ENCODE measurements at regions not wholly inside any gene's neighbourhood (a gene's known extent, or its start where the extent isn't known, plus 50 kb on each side); places are given as distances from the start of the nearest gene placed in this dataset.

DNA sequence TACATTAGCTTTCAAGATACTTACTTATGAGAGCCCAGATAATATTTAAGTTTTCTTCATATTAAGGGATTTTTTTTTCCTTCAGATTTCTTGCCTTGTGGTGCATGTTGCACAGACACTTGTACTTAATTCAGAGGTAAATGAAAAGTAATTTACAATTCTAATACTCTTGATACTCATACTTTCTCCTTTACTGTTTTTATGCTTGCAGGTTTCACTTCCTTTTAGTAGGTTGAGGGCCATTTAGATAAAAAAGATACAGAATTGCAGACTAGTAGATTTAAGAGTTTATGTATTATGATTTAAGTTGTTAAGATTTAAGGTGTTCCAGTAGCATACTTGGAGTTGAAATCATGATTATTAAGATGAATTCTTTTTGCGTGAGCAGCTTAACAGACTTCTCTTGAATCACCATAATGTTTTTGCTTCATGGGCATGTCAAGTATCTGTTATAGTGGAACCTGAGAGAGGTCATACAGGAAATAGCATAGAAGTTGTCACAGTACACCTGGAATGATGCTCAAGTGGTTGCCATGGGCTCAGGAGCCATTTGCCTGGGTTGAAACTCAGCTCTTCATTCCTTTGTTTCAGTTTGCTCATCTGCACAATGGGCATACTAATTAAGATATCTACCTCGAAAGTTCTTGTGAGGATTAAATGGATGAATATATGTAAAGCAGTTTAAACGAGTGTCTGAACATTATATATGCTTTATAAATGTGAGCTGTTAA, 174.8 kb upstream of the PRPS1L1 start:
- DNase-seq: no peak

DNA sequence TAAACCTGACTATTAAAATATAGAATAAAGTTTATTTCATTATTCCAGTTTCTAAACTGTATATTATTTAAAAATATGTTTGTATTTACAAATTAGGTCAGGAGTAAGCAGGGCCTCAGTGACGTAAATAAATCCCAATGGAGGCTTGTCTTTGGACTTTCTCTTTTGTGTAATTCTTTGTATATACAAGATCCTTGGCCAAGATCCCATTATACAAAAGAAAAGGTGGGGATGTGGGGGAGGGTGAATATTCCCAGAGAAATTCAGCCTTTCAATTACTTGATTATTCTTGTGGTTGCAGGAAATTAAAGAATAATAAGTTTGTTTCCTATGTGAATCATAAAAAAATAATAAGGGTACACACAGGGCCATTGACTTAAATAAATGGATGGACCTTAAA, 178.7 kb upstream of the PRPS1L1 start:
- DNase-seq: no peak

DNA sequence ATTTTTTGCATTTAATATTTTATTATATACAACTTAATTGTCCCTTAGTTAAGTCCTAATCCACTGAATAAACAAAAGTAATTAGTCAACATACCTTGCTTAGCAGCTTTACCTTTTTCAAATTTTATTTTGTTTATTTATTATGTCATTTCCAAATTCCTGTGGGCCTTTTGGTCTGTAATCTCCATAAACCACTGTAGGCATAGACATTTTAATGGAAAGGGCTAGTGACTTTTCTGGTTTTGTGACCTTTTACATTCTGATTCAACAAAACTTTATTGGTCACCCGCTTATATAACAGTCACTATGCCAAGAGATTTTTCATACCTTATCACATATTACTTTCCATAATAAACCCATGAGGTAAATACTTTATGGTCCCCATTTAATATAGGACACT, 181.3 kb upstream of the PRPS1L1 start:
- DNase-seq: no peak

DNA sequence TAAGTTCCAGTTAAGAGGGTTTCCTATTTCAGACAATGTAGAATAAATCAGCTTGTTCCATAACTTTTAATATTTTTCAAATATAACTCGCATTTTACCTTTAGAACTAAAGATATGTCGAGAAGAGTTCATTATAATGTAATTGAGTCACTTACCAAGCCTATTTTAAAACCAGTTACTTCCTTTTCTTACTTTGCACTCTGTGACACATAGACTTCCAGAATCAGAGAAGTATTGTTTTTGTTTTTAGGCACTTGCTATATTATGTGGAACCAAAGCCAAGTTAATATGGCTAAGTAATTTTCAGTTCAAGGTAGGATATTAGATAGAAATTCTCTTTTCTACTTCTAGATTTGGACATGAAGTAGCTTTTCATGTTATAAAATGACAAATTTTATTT, 182.7 kb upstream of the PRPS1L1 start:
- no peak for DNase-seq

DNA sequence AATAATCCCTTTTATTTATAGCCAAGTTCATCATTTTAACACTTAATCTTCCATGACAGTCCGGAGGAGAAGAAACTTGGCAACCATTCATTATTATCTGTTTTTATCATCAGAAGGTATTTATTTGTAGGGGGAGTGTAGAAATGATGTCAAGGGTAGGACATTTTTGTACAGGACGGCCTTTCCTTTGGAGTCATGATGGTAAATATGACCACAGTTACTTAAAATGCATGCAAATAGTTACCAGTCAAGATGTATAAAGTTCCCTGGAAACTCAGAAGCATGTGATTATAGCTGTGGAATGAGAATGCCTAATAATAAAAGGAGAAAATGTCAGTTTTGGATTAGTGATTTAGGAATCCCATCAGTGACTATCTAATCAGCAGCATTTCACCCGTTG, 183.1 kb upstream of the PRPS1L1 start:
- no peak for DNase-seq

DNA sequence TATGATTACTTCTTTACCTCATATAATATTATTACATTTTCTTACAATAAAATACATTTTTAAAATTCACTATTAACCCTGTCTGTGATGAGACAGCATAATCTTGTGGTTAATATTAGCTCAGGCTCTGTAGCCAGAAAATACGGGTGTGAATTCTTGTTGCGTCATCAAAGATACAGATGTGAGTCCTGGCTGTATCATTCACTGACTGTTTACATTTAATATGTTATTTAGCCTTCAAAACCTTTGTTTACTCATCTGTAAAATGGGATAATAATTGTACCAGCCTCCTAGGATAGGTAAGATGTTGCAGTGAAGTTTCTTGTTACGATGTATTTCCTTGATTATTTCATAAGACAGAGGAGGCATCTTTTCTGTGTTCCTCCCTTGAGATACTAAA, 184.7 kb upstream of the PRPS1L1 start:
- no peak for DNase-seq

DNA sequence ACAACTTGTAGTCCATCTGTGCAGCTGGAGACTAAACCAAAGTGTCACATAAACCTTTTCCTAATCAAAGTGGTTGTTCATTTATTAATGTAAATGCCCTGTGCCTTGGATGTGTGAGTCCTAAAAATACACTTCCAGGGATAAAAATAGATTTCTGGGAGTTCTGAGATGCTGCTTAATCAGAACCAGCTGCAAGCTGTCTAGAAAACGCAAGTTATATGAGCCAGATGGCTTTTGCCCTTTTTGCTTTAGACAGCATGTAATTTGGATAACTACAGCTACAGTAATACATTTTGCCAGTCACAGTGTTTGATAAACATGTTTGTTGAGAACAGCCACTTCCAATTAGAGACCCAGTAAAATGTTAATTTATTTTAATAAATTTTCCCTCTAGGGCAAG, 185.1 kb upstream of the PRPS1L1 start:
- DNase-seq: no peak

DNA sequence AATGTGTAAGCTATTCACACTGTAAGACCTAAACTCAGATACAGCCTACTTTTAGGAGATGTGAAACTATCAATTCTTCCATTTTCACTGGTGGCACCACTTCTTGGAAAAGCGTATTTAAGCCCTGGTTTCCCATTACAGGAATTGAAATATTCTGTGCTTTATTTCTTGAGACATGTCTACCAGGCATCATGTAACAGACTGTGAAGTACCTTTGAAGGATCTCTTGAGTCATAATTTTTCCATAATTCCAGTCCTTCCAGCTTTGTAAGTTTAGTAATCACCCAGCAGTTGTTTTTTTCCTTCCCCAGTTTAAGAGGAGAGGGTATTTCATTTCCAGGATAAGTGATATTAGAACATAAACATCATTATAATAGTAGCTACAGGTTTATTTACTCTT, 186.0 kb upstream of the PRPS1L1 start:
- DNase-seq: no peak

DNA sequence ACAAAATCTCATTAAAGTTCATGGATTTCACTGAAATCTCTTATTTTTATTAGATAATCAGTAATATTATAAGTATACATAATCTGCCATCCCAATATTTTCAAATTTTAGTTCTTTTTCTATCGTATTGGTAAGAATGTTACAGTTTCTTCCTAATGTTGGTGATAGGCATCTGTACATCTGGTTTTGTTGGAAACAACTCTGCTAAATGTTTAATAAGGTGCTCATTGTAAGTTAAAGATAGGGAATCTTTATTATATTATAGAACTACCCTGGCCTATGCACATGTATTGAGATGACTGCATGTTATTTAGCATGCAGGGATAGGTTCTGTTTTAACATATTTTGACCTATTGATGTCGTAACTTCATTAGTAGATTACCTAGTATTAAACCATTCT, 188.6 kb upstream of the PRPS1L1 start:
- DNase-seq: no peak

DNA sequence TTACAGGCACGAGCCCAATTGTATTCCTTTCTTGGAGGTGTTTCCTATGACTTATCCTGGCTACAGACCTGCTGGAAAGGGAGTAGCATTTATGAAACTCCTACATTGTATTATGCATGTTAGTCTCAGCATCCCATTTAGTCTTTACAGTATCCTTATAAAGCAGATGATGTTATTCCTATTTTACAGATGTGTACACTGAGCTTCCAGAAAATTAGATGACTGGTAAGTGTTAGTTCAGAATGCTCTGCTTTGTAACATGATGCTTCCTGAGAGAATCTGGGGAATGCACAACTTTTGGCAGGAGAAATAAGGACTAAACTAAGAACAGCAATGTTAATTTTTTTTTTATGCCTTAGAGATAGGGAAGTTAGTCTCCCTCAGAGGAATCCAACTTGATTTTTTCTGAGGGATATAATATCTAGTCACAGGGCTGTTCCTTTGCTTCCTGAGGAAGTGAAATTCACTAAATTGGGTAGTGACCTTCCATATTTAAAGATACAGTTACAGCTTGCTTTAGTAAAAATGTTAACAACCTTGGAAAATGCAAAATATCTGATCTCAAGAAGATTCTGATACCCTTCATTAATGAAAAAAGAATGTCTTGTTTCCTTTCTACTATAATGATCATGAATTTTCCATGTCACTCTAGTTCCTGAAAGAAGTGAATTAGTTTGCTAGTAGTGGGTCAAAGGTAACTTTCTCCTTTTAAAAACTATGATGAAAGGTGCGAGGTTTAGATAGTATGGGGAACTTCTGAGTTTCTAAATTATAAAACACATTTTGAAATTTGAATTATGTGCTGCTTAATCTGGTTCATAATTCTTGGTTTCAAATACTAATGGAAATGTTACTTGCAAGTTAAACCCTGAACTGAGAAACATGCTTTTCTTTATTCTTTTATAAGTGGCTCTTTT, 194.0 kb upstream of the PRPS1L1 start:
- DNase-seq: no peak

DNA sequence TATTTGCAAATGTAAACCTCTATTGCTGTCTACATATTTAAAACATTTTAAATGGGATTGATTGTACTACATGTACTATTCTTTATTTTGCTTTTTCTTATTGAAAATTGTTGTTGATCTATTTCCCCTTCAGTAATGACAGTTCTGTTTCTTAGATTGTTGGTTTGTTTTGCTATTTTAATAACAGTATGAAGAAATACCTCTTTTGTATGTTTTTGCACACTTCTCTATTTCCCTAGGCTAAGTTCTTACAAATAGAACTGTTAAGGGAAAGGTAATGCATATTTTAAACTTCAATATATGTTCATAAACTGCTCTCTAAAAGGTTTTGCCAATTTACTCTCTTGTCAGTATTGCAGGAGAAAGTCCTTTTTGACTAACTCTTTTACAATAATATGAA, 195.0 kb upstream of the PRPS1L1 start:
- no peak for DNase-seq

DNA sequence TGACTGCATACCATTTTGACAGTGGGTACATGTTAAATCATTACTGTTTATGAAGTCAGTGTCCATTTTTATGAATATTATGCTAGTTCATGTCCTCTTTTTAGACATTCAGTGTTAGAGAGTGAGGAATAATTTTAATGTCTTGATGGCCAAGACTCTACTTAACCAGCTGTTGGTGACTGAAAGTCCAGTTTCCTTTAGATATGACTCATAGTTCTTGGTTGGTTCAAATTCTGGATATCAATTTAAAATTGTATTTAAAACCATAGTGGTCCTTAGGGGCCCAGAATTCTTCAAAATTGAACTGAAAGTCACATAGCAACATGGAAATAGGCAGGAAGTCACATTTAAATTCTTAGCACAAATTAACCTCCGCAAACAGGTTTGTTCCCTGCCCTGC, 196.5 kb upstream of the PRPS1L1 start:
- DNase-seq: no peak

DNA sequence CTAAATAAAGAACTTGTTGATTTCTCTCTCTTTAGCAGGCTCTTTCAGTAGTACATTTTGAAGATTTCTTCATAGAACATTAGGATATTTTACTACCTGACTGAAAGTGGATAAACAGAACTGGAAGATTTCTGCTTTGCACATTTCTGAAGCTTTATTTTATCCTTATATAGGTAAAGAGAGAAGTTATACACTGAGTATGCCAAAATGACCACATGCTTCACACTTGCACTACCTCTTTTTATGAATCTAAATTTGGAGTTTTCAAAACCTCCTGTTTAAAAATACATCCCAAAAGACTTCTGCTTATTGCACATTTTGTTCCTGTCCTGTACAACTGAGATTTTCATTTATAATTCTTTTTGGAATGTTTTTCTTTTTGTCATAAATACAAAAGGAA, 197.4 kb upstream of the PRPS1L1 start:
- DNase-seq: no peak

DNA sequence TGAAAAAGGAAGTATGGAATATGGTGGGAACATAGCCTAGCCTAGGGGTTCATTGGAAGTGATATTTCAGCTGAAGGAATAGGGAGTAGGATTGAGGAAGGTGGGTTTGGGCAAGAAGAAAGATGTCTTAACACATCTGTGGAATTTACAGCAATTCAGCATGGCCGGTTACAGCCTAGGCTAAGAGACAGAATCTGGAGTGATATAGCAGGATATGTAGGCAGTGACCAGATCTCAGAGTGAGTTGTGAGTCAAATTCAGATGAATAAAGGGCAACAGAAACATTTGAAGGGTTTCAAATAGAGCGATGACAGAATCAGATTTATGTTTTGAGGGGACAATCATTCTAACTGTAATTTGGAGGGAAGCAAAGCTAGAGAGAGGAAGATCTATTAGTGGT, 199.0 kb upstream of the PRPS1L1 start:
- DNase-seq: no peak

DNA sequence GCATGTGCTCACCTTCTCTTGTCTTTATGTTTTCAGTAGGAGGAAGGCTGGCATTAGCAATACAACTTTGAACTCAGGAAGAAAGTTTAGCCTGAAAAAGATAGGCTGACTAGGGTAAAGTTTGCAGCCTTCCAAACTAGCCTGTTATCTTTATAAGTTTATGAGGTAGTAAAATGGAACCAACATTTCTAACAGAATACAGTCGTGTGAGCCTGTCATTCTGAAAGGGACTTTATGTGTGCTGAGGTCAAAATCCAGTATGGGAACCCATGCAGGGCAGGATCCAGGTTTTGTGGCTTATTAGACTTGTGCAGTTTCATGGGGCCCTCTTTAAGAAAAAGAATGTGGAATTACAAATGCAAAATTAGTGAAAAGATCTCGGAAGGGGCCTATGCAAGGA, 201.0 kb upstream of the PRPS1L1 start:
- DNase-seq: no peak

DNA sequence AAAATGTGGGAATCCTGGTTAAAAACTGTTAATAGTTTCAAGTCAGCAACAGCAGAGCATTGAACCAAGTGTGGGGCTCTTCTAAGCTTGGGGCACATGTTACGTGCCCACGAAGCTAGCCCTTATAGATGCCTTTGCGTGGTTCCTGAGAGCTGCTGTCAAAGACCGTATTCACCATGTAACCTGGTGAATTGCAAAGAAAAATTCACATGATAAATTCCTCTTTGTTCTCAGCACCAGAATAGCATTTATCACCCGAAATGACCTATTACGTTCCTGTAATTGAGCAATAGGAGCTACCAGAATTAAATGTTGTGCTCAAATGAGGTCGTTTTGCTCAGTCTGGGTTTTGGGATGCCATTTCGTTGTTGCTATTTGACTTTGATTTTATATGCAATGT, 202.6 kb upstream of the PRPS1L1 start:
- DNase-seq: no peak

DNA sequence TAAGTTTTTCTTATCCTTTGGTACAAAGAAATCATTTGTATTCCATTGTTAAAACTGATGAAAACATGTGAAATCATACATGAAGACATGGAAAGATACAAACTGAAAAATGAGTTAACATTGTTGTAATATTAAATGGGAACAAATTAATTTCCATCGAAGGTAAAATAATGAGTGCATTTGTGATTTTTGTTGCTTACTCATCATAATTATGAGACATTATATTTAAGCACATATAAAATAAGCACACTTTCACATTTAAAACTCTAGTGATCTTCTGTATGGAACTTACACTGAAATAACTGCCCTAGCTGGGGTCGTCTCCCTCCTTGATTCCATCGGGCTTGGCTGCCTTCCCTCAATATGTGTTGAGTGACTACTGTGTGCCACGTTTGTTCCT, 204.2 kb upstream of the PRPS1L1 start:
- no peak for DNase-seq

DNA sequence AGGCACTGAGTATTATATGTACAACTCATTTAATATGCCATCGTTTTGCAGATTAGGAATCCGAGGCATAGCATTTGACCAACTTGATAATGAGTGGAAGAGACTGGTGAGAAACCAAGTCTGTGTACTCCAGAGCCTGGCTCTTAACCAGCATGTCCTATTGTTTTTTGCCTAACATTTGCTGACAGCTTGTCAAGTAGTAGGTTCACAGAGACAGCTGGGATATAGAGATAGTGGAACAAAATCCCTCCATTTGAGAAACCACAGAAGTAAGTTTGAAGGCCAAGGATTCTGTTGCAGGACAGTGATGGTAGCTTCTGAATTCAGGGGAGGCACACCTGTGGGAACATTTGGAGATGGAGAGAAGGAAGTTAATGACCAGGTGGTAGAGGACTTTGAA, 206.9 kb upstream of the PRPS1L1 start:
- no peak for DNase-seq

DNA sequence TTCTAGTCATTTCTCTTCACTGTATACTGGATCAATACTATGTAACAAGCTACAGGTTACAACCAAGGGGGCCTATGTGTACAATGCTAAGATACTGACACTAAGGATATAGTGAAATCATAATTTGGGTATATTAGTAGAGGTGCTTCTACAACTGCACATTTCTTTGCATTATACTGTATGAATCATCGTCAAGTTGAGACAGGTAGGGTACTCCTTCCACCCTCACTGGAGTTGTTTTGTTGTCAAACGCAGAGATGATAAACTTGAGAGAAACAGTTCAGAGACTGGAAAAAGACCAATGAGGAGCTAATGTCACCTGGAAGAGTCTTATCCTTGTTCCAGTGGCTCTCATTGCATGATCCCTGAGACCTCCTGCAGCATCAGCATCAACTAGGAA, 208.2 kb upstream of the PRPS1L1 start:
- DNase-seq: no peak

DNA sequence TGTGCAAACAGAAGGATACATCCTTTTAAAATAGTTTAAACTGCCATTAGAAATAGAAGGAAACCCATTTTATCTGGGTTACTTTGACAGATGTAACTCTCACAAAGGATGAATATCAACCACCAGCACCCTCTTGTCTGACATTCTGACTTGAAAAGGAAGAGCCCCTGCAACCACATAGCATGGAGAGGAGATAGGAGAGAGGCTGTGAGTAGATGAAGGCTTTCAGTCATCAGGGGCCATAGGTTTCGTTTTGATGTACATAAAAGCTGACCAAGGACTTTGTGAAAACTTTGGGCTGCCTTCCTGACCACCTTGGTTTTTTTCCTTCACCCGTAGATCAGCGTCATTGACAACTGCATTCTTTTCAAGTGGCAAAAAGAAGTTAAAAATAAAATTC, 211.6 kb upstream of the PRPS1L1 start:
- no peak for DNase-seq

DNA sequence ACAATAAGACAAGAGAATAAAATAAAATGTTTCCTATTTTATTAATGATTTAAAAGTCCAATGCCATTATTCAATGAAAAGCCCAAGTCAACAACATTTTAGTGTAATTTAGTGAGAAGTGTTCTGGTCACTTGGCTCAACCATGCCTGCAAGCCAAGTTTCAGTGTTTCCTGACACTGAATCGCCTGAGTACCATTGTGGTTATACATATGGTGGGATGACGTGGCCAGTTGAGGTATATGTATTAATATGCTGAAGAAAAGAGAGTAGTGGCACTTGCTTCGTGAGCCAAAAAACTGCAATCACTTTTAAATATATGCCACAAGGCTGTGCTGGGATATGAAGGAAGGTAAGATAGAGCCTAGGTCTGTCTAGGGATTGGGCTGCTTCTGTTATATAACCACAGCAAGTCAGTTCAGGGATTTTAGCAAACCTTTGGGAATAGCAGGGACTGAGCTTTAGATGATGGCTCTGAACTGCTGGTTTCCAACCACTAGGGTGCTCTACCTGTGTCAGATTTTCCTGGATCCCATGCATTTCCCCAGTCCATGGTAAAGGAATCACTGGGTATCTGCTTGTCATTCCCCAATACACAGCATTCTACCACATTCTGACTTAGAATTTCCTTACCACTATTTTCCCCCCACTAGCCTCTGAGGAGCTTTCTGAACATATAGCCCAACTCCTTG, 214.0 kb upstream of the PRPS1L1 start:
- no peak for DNase-seq

DNA sequence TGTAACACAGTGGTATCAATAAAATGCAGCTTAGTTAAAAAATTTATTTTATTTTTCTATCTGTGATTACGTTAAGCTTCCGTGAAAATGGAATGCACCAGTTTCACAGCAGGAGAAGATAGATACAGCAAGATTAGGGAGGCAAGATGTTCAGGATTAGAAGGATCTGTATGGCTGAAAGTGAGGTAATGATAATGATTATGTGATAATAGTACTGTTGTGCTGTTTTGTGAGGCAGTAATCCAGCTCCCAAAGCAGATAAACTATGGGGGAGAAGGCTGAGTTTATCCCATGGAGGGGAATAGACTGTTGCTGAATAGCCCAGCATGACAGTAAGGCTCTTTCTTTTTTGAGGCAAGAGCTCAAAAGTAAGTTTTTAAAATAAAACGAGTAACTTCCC, 216.1 kb upstream of the PRPS1L1 start:
- no peak for DNase-seq

DNA sequence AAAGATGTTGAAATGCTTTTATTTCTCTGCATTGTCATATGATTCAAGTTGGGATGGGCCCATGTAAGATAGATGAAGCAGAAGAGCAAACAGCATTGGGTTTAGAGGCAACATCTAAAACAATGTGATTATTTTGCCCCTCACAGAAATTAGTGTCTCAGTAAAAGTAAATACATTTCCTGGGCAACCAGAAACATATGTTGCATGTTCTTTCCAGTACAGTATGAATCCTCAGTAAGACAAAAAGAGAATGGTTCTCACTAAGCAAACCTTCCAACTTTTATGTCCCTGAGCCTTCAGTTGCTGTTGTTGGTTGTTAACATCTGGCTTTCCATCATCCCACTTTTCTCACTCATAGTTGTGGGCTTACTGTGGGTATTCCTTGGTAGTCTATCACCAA, 222.5 kb upstream of the PRPS1L1 start:
- no peak for DNase-seq

DNA sequence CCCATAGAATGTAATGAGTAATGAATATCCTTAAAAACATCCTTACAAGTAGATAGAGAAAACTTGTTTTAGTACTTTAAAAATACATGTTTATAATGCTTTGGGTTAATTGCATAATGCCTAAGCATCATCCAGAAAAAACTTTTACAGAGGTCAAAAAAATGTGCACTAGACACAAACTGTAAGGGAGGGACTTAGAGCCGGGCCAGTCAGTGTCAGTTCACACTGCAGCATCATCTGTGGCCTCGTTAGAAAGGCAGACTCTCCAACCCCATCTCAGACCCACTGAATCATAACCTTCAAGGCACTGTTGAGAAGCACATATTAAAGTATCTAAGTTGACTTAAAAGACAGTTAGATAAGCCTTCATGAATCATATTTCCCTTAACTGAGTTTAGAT, 230.1 kb upstream of the PRPS1L1 start:
- DNase-seq: no peak

Data from NCI-H526 (cell line).